Epithelial cell of esophagus (primary cell): ENCODE measurements at regions not wholly inside any gene's neighbourhood (a gene's known extent, or its start where the extent isn't known, plus 50 kb on each side); places are given as distances from the start of the nearest gene placed in this dataset.

Source experiments
- DNase-seq: peaks from one replicate; pipeline ENCODE4 v3.0.0; 2010; ENCODE audit warnings: low read depth
- H3K4me3 ChIP-seq: 2 replicates; pipeline ENCODE4 v1.5.1; 2011; ENCODE audit warnings: mild to moderate bottlenecking, low read length, control low read depth
- CTCF ChIP-seq: IDR thresholded peaks from 2 replicates; pipeline ENCODE4 v1.5.1; 2011; ENCODE audit warnings: low read depth, mild to moderate bottlenecking, low read length, control low read depth, inconsistent platforms; ENCODE audit not compliant: insufficient read depth; ENCODE audit errors: missing control alignments

GRCh38 chr5:169511708-169512107 lies 71.9 kb upstream of the SPDL1 start:
- no peak for DNase-seq
- TF ChIP-seq CTCF, result peak; percentile 7
- H3K4me3 ChIP-seq, result no peak overlapping the region

- no peak for TF ChIP-seq CTCF
- H3K4me3 ChIP-seq, result no peak overlapping the region
- DNase-seq, result no peak
Measured at GRCh38 chr5:169507051-169507450, 76.5 kb upstream of the SPDL1 start.

GRCh38 chr5:169503886-169504285 lies 79.7 kb upstream of the SPDL1 start:
- no peak for DNase-seq
- no peak for TF ChIP-seq CTCF
- H3K4me3 ChIP-seq, result no peak overlapping the region

DNA sequence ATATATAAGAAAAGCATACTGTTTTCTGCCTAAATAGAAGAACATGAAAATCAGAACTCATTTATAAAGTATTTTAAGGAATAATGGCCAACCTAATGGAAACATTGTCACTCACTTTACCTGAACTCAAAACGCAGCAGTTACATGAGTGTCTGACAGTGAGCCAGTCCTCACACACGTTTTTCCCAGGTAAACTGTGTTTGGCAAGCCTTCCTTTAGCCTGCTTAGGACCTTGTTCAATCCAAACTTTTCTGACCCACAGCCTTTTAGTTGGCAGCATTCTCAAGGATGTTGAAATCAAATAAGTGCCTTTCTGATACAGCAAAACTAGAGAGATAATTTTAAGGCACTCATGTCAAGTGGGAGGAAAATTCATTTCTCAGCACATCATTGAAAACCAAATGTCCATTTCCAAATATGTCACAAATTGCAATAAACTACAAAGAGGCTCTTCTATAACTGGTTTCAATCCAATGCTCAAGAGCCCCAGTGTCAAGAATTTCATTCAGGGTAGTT lies 83.5 kb upstream of the SPDL1 start:
- no peak for TF ChIP-seq CTCF
- no peak overlapping the region for H3K4me3 ChIP-seq
- DNase-seq, result no peak

DNA sequence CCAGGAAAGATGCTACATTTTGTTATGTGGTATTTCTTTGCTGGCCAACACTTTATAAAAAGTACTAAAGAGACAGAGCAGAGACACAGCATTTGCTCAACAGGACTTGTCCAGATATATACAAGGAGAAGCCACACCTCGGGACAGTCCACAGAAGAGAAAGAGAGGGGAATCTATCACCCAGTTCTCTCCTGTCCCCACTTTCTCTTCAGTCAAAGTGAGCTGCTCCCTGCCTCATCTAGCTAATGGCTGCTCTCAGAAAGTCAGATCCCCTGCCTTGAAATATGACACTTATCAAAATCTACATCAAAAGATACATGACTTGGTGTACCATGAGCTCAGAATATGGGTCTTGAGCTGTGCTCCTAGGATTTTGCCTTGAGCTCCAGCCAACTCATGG lies 86.7 kb upstream of the SPDL1 start:
- DNase-seq, result no peak
- no peak for TF ChIP-seq CTCF
- H3K4me3 ChIP-seq, result no peak overlapping the region

DNA sequence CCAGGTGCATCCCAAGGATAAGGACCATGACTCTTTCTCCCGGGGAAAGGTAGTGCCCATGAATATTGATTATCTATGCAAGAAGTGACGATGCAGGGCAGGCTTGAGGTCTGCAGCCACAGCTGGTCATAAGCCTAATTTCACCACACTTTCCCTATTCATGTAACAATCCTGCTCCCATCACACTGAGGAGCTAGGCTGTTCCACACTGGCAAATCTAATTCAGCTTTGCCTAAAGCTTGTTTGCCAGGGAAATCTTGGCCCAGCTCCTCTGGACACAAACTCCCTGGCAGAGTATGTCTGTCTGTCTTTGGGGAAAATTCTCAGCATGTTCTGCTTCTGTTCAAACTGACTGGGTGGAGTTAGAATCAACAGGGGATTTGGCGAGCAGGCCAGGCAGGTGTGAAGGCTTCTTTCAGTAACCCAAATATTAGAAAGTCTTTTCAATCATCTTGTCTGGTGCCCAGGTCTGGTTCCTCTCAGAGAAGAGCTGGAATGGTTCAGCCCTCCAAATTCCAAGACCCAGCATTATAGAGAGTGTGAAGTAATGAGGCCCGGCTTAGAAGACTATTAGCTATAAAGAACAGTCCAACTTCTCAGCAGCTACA lies 88.5 kb upstream of the SPDL1 start:
- no peak for DNase-seq
- TF ChIP-seq CTCF, result no peak
- no peak overlapping the region for H3K4me3 ChIP-seq

DNA sequence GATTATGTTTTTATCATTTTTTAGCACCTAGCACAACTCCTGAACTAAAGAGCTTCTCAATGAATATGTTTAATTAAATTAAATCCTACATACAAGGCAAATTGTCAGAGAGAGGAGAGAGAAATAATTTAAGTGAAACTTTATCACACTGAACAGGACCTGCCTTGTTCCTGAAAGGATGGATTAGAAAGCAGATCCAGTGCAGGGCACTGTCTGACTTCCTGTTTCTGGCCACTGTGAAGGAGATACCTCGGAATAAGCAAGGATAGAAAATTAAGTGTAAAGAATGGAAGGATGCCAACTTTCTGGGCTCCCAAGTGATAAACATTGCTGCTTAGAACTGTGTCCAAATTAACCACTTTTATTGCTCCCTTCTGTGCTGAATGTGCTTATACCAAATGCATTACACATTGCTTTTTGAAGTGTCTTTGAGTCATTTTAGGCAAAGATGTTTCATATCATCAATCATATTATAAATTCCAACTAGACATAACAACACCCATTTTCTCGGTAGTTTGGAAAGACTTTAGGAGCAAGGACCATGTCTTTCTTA lies 89.1 kb upstream of the SPDL1 start:
- no peak for TF ChIP-seq CTCF

More for the DNA sequence above, 89.1 kb upstream of the SPDL1 start:
- DNase-seq, result no peak
- H3K4me3 ChIP-seq, result no peak overlapping the region
